ENCODE measurements at regions not wholly inside any gene's neighbourhood (a gene's known extent, or its start where the extent isn't known, plus 50 kb on each side); places are given as distances from the start of the nearest gene placed in this dataset.

DNA sequence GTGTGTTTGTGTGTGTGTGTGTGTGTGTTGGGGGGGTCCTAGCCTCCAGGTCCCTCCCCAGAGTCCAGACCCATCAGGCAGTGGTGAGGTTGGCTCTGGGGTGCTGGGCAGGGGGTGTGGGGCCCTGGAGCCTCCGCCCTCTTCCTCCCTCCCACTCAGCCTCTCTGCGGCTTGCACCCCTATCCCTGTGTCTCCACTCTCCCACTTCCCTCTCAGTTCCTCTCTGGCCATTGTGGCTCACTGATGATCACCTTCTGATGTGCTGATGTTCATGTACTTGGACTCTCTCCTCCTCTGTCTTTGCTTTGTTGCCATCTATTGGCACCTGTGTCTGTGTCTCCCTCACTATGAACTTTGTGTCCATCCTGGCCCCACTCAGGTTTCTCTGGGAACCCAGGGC, 298.7 kb downstream of the ZEB1 start:
- no peaks in the 10 kb centered on the region for H3K27me3 Mint-ChIP-seq
- H3K4me1 Mint-ChIP-seq = no peaks in the 10 kb centered on the region
- H3K36me3 Mint-ChIP-seq = no peaks in the 10 kb centered on the region
- no peaks in the 10 kb centered on the region for H3K9me3 Mint-ChIP-seq
- no peak overlapping the region for H3K4me3 Mint-ChIP-seq
- peak overlapping the region; percentile 31 for H3K27ac Mint-ChIP-seq

GRCh38 chr10:31617133-31617532, 298.1 kb downstream of the ZEB1 start:
- H3K27ac Mint-ChIP-seq = no peak overlapping the region
- H3K9me3 Mint-ChIP-seq = no peaks in the 10 kb centered on the region
- no peaks in the 10 kb centered on the region for H3K27me3 Mint-ChIP-seq
- H3K4me3 Mint-ChIP-seq = no peak overlapping the region
- H3K4me1 Mint-ChIP-seq = no peaks in the 10 kb centered on the region
- H3K36me3 Mint-ChIP-seq = no peaks in the 10 kb centered on the region

GRCh38 chr10:31615129-31615528, 296.1 kb downstream of the ZEB1 start:
- no peak overlapping the region for H3K27ac Mint-ChIP-seq
- no peaks in the 10 kb centered on the region for H3K36me3 Mint-ChIP-seq
- peaks cover 3% of the 10 kb centered on the region for H3K27me3 Mint-ChIP-seq
- H3K9me3 Mint-ChIP-seq = no peaks in the 10 kb centered on the region
- no peaks in the 10 kb centered on the region for H3K4me1 Mint-ChIP-seq
- H3K4me3 Mint-ChIP-seq = no peak overlapping the region

DNA sequence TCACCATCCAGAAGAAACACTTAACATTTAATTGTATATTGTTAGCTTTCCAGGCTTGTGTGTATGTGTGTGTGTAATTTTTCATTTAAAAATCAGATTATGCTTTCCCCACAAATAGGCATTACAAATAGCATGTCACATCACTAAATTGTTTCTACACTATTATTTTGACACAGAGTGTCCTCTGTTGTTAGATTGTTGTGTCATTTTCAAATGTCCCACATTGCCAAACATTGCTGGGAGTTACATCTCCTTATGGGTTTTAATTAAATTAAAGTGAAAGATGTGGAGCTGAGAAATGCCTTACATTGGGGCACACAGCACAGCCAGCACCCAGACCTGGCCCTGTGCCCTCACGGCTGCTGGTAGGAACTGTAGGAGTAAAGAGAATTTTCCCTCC, 295.6 kb downstream of the ZEB1 start:
- Mint-ChIP-seq H3K9me3 (no peaks in the 10 kb centered on the region), H3K4me1 (no peaks in the 10 kb centered on the region), H3K36me3 (no peaks in the 10 kb centered on the region), H3K27me3 (peaks cover 3% of the 10 kb centered on the region), H3K4me3 (no peak overlapping the region), H3K27ac (no peak overlapping the region)

DNA sequence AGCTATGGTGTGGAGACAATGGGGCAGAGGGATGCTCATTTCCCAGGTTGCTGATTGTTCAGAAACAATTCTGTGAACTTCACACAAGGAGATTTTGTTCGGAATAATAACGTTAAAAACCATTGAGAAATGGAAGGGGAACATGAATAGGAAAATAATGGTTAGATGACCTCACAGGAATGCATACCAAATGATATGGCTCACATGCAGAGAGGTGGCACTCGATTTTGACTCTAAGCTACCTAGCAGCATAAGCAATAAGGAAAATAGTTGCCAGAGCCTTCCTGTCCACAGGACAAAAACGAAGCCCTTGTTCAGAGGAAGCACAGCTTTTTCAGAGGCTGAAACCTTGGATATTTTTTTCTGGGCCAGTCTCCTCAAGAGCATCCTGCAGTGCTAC, 293.1 kb downstream of the ZEB1 start:
- Mint-ChIP-seq H3K27ac (no peak overlapping the region), H3K27me3 (peaks cover 3% of the 10 kb centered on the region), H3K9me3 (no peaks in the 10 kb centered on the region), H3K4me3 (no peak overlapping the region), H3K36me3 (no peaks in the 10 kb centered on the region), H3K4me1 (no peaks in the 10 kb centered on the region)

- Mint-ChIP-seq H3K27ac (no peak overlapping the region), H3K27me3 (peaks cover 3% of the 10 kb centered on the region), H3K9me3 (no peaks in the 10 kb centered on the region), H3K4me3 (no peak overlapping the region), H3K36me3 (no peaks in the 10 kb centered on the region), H3K4me1 (no peaks in the 10 kb centered on the region)
These were observed 292.1 kb downstream of the ZEB1 start for GRCh38 chr10:31611161-31611560.

- Mint-ChIP-seq H3K9me3 (no peaks in the 10 kb centered on the region), H3K27ac (no peak overlapping the region), H3K36me3 (no peaks in the 10 kb centered on the region), H3K4me1 (peaks cover 10% of the 10 kb centered on the region), H3K4me3 (no peak overlapping the region), H3K27me3 (peaks cover 3% of the 10 kb centered on the region)
These were observed 288.5 kb downstream of the ZEB1 start for GRCh38 chr10:31607481-31607880.

DNA sequence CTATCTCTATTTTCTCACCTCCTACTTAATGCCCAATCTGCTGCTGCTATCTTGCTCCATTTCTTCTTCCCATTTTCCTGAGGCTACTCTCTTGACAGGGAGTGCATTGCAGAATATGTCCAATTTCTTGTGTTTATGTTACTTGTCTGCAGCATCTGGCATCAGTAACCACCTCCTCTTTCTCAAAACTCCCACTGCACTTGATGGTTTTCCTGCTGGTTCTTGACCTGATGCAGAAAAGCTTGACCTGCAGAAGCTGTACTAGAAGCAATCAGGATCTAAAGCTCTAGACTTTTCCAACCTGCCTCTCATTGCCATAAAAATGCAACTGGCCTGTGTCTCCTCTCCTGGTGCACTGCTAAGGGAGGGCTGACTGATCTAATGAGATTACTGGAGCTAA, 287.8 kb downstream of the ZEB1 start:
- Mint-ChIP-seq H3K36me3 (no peaks in the 10 kb centered on the region), H3K4me1 (peaks cover 10% of the 10 kb centered on the region), H3K9me3 (no peaks in the 10 kb centered on the region), H3K27ac (no peak overlapping the region), H3K4me3 (no peak overlapping the region), H3K27me3 (peaks cover 1% of the 10 kb centered on the region)

- no peak overlapping the region for H3K4me3 Mint-ChIP-seq
- no peaks in the 10 kb centered on the region for H3K36me3 Mint-ChIP-seq
- H3K27me3 Mint-ChIP-seq = no peaks in the 10 kb centered on the region
- peaks cover 17% of the 10 kb centered on the region for H3K4me1 Mint-ChIP-seq
- no peak overlapping the region for H3K27ac Mint-ChIP-seq
- no peaks in the 10 kb centered on the region for H3K9me3 Mint-ChIP-seq
These were observed 287.0 kb downstream of the ZEB1 start for GRCh38 chr10:31605861-31606525.

GRCh38 chr10:31605426-31605825, 286.4 kb downstream of the ZEB1 start:
- H3K9me3 Mint-ChIP-seq = no peaks in the 10 kb centered on the region
- peaks cover 23% of the 10 kb centered on the region for H3K4me1 Mint-ChIP-seq
- no peak overlapping the region for H3K4me3 Mint-ChIP-seq
- H3K36me3 Mint-ChIP-seq = no peaks in the 10 kb centered on the region
- H3K27ac Mint-ChIP-seq = no peak overlapping the region
- H3K27me3 Mint-ChIP-seq = no peaks in the 10 kb centered on the region

GRCh38 chr10:31604646-31605170, 285.7 kb downstream of the ZEB1 start:
- Mint-ChIP-seq H3K27ac (no peak overlapping the region), H3K9me3 (no peaks in the 10 kb centered on the region), H3K36me3 (no peaks in the 10 kb centered on the region), H3K4me1 (peaks cover 30% of the 10 kb centered on the region), H3K27me3 (no peaks in the 10 kb centered on the region), H3K4me3 (peak overlapping the region; percentile 86)

- H3K4me1 Mint-ChIP-seq = peaks cover 35% of the 10 kb centered on the region
- no peaks in the 10 kb centered on the region for H3K36me3 Mint-ChIP-seq
- H3K9me3 Mint-ChIP-seq = no peaks in the 10 kb centered on the region
- H3K27ac Mint-ChIP-seq = no peak overlapping the region
- H3K27me3 Mint-ChIP-seq = no peaks in the 10 kb centered on the region
- H3K4me3 Mint-ChIP-seq = peak overlapping the region; percentile 86
These were observed 285.1 kb downstream of the ZEB1 start for GRCh38 chr10:31604096-31604495.

DNA sequence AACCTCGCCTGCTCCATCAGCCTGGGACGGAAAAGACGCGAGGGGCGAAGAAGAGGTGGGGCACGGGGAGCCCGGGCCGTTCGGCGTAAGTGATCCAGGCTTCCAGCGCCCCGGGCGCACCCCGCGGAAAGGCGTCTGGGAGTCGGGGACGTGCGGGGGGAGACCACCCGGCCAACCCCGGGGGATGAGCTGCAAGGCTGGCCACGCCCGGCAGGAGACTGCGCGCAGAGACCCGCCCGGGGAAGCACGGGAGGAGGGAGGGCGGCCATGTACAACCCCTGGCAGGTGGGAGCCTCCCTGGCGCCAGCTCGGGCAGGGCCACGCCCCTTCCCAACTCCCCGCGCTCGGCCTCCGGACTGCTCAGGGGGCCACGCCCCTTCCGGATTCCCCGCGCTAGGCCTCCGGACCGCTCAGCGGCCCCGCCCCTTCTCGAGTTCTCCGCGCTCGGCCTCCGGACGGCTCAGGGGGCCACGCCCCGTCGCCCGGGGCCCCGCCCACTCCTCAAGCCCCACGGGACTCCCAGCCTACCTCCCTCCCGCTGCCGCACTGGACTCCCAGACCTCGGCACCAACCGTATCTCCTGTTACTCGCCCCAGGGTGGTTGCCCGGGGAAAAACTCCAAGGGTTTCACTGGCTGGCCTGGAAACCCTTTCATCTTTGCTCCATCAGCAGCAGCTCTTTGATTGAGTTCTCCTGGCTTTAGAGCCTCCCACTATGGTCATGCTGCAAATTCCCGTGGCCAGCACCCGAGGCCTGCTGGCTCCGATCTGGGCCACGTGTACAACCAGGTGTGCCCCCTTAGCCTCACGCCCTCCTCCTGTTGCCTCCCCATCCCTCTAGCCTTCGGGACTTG, 284.4 kb downstream of the ZEB1 start:
- Mint-ChIP-seq H3K4me1 (peaks cover 35% of the 10 kb centered on the region), H3K9me3 (no peaks in the 10 kb centered on the region), H3K4me3 (peak overlapping the region; percentile 86), H3K27me3 (no peaks in the 10 kb centered on the region), H3K36me3 (no peaks in the 10 kb centered on the region), H3K27ac (no peak overlapping the region)

DNA sequence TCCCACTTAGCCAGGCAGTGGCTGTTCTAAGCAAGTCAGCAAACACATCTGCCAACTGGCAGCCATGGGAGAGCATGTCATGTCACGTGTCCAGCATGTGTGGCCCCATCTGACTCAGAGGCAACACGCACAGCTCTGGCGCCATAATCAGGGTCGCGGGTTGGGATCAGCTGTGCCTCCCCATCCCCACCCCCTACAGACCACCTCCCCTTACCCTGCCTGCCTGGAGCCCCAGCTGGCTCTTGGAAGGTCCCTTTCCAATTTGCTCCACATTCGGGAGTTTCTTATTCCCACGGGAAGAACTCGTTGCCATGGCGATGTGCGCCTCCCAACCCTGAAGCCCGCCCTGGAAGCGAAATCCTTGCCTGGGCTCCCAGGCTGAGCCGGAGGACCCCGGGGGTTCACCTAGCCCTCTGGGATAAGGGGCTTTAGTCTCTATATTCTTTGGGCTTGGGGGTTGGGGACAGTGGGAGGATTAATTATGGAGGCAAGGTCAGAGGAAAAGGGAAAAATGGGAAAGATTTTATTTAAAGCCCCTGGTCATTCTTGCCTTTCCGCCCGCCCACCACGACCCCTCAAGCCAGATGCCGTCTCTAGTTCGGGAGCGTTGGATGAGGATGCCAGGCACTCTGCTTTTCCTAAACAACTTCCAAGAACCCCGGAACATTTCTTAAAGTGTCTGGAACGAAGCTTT, 283.7 kb downstream of the ZEB1 start:
- Mint-ChIP-seq H3K4me3 (peak overlapping the region; percentile 47), H3K36me3 (no peaks in the 10 kb centered on the region), H3K4me1 (peaks cover 35% of the 10 kb centered on the region), H3K27ac (no peak overlapping the region), H3K27me3 (no peaks in the 10 kb centered on the region), H3K9me3 (no peaks in the 10 kb centered on the region)

DNA sequence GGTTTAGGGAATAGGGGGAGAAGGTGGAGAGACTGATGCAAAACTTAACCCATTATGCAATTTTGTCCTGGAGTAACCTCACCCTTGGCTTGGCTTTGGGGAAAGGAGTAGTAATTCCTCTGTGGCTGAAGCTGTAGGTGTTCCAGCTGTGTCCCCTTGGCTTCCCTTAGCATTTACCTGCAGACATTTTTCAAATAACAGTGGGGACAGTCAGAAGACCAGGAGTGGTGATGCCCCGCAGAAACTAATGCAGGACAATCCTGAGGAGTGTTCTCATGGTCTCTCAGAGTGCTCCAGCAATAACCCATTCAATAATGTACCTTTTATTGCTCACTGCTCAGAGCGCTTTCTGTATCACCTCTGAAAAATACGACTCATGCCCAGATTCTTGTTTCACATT, 282.1 kb downstream of the ZEB1 start:
- peaks cover 35% of the 10 kb centered on the region for H3K4me1 Mint-ChIP-seq
- no peaks in the 10 kb centered on the region for H3K36me3 Mint-ChIP-seq
- H3K9me3 Mint-ChIP-seq = no peaks in the 10 kb centered on the region
- H3K4me3 Mint-ChIP-seq = no peak overlapping the region
- H3K27me3 Mint-ChIP-seq = no peaks in the 10 kb centered on the region
- no peak overlapping the region for H3K27ac Mint-ChIP-seq

All from activated naive CD4-positive, alpha-beta T cell treated with anti-CD3 and anti-CD28 coated beads, Interleukin-2, amount 50 U/mL, for 24 hours (primary cell).